GM23338 (cell line): ENCODE measurements at regions not wholly inside any gene's neighbourhood (a gene's known extent, or its start where the extent isn't known, plus 50 kb on each side); places are given as distances from the start of the nearest gene placed in this dataset.

Experiments used
- ATAC-seq: fragments of 200-7000 bp; cut with Tn5 transposase; 3 replicates; pipeline ENCODE4 v1.9.1; 2020
- DNase-seq: peaks from one replicate; pipeline ENCODE4 v3.0.0-alpha.2; 2015; ENCODE audit warnings: low spot score
- H2AFZ ChIP-seq: fragments of 200-600 bp; sonication (generic); 2 replicates; pipeline ENCODE4 v1.8.0; 2016; ENCODE audit warnings: antibody characterized with exemption, mild to moderate bottlenecking, moderate library complexity
- H3F3A ChIP-seq: fragments of 200-600 bp; sonication (generic); replicated peaks from 2 replicates; pipeline ENCODE4 v1.8.0; 2017; ENCODE audit warnings: antibody characterized with exemption, mixed run types, low read depth
- H3K27ac ChIP-seq: fragments of 200-600 bp; sonication (generic); 2 replicates; pipeline ENCODE4 v1.6.1; 2016; ENCODE audit warnings: low read depth
- H3K27me3 ChIP-seq: fragments of 200-600 bp; sonication (generic); 2 replicates; pipeline ENCODE4 v1.8.0; 2016; ENCODE audit warnings: mild to moderate bottlenecking, mixed run types, moderate library complexity; ENCODE audit not compliant: insufficient read depth
- H3K36me3 ChIP-seq: fragments of 200-600 bp; sonication (generic); 2 replicates; pipeline ENCODE4 v1.8.0; 2016; ENCODE audit warnings: mild to moderate bottlenecking; ENCODE audit not compliant: insufficient read depth
- H3K4me1 ChIP-seq: fragments of 200-600 bp; sonication (generic); 2 replicates; pipeline ENCODE4 v1.8.0; 2016; ENCODE audit warnings: mild to moderate bottlenecking, moderate library complexity; ENCODE audit not compliant: insufficient read depth
- H3K4me2 ChIP-seq: fragments of 200-600 bp; sonication (generic); 2 replicates; pipeline ENCODE4 v1.7.1; 2017; ENCODE audit warnings: mixed run types
- H3K4me3 ChIP-seq: fragments of 200-600 bp; sonication (generic); 2 replicates; pipeline ENCODE4 v1.6.1; 2016; ENCODE audit warnings: mixed run types
- H3K79me2 ChIP-seq: fragments of 200-600 bp; sonication (generic); replicated peaks from 2 replicates; pipeline ENCODE4 v1.8.0; 2017; ENCODE audit warnings: mild to moderate bottlenecking; ENCODE audit not compliant: insufficient read depth
- H3K9me2 ChIP-seq: fragments of 200-600 bp; sonication (generic); 2 replicates; pipeline ENCODE4 v1.8.0; 2017; ENCODE audit not compliant: insufficient read depth
- H4K20me1 ChIP-seq: fragments of 200-600 bp; sonication (generic); replicated peaks from 2 replicates; pipeline ENCODE4 v1.8.0; 2017; ENCODE audit warnings: mild to moderate bottlenecking; ENCODE audit not compliant: insufficient read depth
- H3K27ac Mint-ChIP-seq: 2 replicates; pipeline ENCODE4 v1.8.0; 2020; ENCODE audit warnings: inconsistent platforms, mild to moderate bottlenecking, moderate library complexity, mixed read lengths
- H3K27me3 Mint-ChIP-seq: 3 replicates; pipeline ENCODE4 v1.8.0; 2022; ENCODE audit warnings: low read depth, mild to moderate bottlenecking, moderate library complexity, mixed read lengths, inconsistent platforms; ENCODE audit not compliant: insufficient read depth, poor library complexity
- H3K36me3 Mint-ChIP-seq: 3 replicates; pipeline ENCODE4 v1.8.0; 2021; ENCODE audit warnings: low read depth, mild to moderate bottlenecking, inconsistent platforms, moderate library complexity, mixed read lengths
- H3K4me1 Mint-ChIP-seq: 3 replicates; pipeline ENCODE4 v1.8.0; 2020; ENCODE audit warnings: mild to moderate bottlenecking, inconsistent platforms, mixed read lengths
- H3K4me3 Mint-ChIP-seq: 3 replicates; pipeline ENCODE4 v1.8.0; 2021; ENCODE audit warnings: moderate library complexity, mild to moderate bottlenecking, inconsistent platforms, mixed read lengths
- H3K9me3 Mint-ChIP-seq: 3 replicates; pipeline ENCODE4 v1.8.0; 2020; ENCODE audit warnings: moderate library complexity, mild to moderate bottlenecking, inconsistent platforms, mixed read lengths
- CTCF ChIP-seq, 2 experiments: fragments of 200-600 bp in 1 of 2; sonication (generic) in 1 of 2; conservative IDR thresholded peaks; 2 replicates each; pipeline versions ENCODE4 v1.5.1 to v1.6.1; 2016 to 2017; ENCODE audit warnings: antibody characterized with exemption in 2 of 2, low read depth in 2 of 2, mild to moderate bottlenecking in 2 of 2, moderate library complexity in 1 of 2
- ETS1 ChIP-seq: IDR thresholded peaks from 2 replicates; pipeline ENCODE4 v1.6.1; 2016; ENCODE audit warnings: antibody characterized with exemption
- EZH2 ChIP-seq: fragments of 200-600 bp; sonication (generic); IDR thresholded peaks from one replicate; pipeline ENCODE4 v1.8.0; 2017; ENCODE audit warnings: antibody characterized with exemption, mild to moderate bottlenecking, low read depth; ENCODE audit not compliant: unreplicated experiment
- EZH2phosphoT487 ChIP-seq: fragments of 200-600 bp; sonication (generic); IDR thresholded peaks from one replicate; pipeline ENCODE4 v1.8.1; 2018; ENCODE audit warnings: antibody characterized with exemption; ENCODE audit not compliant: unreplicated experiment
- JUNB ChIP-seq: IDR thresholded peaks from one replicate; pipeline ENCODE4 v1.6.1; 2016; ENCODE audit warnings: antibody characterized with exemption; ENCODE audit not compliant: unreplicated experiment
- NANOG ChIP-seq: IDR thresholded peaks from 2 replicates; pipeline ENCODE4 v1.6.1; 2016; ENCODE audit warnings: antibody characterized with exemption, borderline replicate concordance
- POLR2AphosphoS5 ChIP-seq: IDR thresholded peaks from 2 replicates; pipeline ENCODE4 v1.6.1; 2016; ENCODE audit warnings: antibody characterized with exemption, low read depth
- STAT1 ChIP-seq: IDR thresholded peaks from one replicate; pipeline ENCODE4 v1.6.1; 2016; ENCODE audit warnings: antibody characterized with exemption; ENCODE audit not compliant: unreplicated experiment
- ZNF114 ChIP-seq: fragments of 250-450 bp; sonication (Bioruptor Pico); IDR thresholded peaks from 2 replicates; pipeline ENCODE4 v1.5.0; 2020; ENCODE audit warnings: mild to moderate bottlenecking, moderate library complexity
- TF ChIP-seq, protein P1 (sequence below): IDR thresholded peaks from one replicate; pipeline ENCODE4 v1.6.1; 2018; ENCODE audit warnings: antibody characterized with exemption; ENCODE audit not compliant: unreplicated experiment

GRCh38 chr3:187942658-187943241 lies 197.5 kb upstream of the BCL6 start:
- no peak for DNase-seq
- H3K4me1 Mint-ChIP-seq: no peaks in the 10 kb centered on the region; the same call in 2 of the 3 replicates
- H3K27me3 ChIP-seq: no peaks in the 10 kb centered on the region
- no peaks in the 10 kb centered on the region for H3K9me3 Mint-ChIP-seq
- no peaks in the 10 kb centered on the region for H3K79me2 ChIP-seq
- H2AFZ ChIP-seq: peak overlapping the region; percentile 59; the same call in 1 of the 2 replicates
- no peak overlapping the region for H3K4me3 Mint-ChIP-seq
- H3K27ac Mint-ChIP-seq: no peak overlapping the region
- ATAC-seq: no peak
- TF ChIP-seq EZH2 (no peak), NANOG (no peak), ZNF114 (CRISPR knock-in tag) (no peak), JUNB (no peak), POLR2AphosphoS5 (no peak)
- H3K9me2 ChIP-seq: no peaks in the 10 kb centered on the region
- H4K20me1 ChIP-seq: no peaks in the 10 kb centered on the region
- no peak overlapping the region for H3K4me2 ChIP-seq
- H3K4me3 ChIP-seq: no peak overlapping the region
- peaks cover 8% of the 10 kb centered on the region for H3K4me1 ChIP-seq
- H3K27me3 Mint-ChIP-seq: peaks cover 4% of the 10 kb centered on the region
- H3K27ac ChIP-seq: no peak overlapping the region
- no peaks in the 10 kb centered on the region for H3K36me3 ChIP-seq
- H3K36me3 Mint-ChIP-seq: no peaks in the 10 kb centered on the region
- no peaks in the 10 kb centered on the region for H3F3A ChIP-seq

DNA sequence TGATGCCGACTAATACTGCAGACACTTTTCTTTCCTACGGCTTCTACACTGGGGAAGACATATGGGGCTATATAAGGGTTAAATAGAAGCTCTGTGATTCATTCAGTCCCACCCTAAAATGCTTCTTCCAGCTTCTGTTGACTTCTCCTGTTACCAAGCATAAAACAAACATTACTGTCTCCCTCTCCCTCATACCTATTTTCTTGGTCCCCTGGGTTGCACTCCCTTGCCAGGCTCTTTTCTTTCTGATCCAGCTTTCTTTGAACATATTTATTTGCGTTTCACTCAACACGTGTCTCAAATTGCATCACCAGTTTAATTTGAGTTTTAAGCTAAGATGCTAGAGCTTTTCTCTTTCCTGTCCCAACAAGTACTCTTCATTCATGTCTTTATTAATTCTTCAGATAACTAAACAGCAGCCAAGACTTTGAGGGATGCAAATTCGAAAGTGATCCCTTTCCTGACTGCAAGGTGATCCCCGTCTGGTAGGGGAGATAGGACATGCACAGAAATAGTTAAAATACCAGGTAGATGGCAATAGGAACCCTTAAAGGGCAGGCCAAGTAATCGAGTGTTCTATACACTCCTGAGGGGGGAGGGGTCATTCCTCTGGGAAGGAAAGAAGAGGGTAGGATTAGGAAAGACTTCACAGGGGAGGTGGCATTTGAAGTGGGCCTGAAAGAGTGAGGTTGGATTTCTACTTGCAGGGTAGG lies 198.6 kb upstream of the BCL6 start:
- H3K4me2 ChIP-seq: no peak overlapping the region
- H3K9me2 ChIP-seq: no peaks in the 10 kb centered on the region
- no peaks in the 10 kb centered on the region for H3K36me3 ChIP-seq
- no peak overlapping the region for H3K27ac Mint-ChIP-seq
- no peaks in the 10 kb centered on the region for H3K79me2 ChIP-seq
- H4K20me1 ChIP-seq: no peaks in the 10 kb centered on the region
- H2AFZ ChIP-seq: peak overlapping the region; percentile 69; the same call in 1 of the 2 replicates
- H3K36me3 Mint-ChIP-seq: no peaks in the 10 kb centered on the region
- DNase-seq (peak; percentile 24), ATAC-seq (peak; percentile 55)
- no peak overlapping the region for H3K4me3 ChIP-seq
- no peak overlapping the region for H3K27ac ChIP-seq
- peaks cover 4% of the 10 kb centered on the region for H3K27me3 Mint-ChIP-seq
- no peaks in the 10 kb centered on the region for H3K9me3 Mint-ChIP-seq
- H3F3A ChIP-seq: no peaks in the 10 kb centered on the region
- H3K4me1 Mint-ChIP-seq: no peaks in the 10 kb centered on the region; the same call in 2 of the 3 replicates
- H3K27me3 ChIP-seq: no peaks in the 10 kb centered on the region
- H3K4me1 ChIP-seq: peaks cover 8% of the 10 kb centered on the region
- H3K4me3 Mint-ChIP-seq: no peak overlapping the region
- TF ChIP-seq, protein P1, sequence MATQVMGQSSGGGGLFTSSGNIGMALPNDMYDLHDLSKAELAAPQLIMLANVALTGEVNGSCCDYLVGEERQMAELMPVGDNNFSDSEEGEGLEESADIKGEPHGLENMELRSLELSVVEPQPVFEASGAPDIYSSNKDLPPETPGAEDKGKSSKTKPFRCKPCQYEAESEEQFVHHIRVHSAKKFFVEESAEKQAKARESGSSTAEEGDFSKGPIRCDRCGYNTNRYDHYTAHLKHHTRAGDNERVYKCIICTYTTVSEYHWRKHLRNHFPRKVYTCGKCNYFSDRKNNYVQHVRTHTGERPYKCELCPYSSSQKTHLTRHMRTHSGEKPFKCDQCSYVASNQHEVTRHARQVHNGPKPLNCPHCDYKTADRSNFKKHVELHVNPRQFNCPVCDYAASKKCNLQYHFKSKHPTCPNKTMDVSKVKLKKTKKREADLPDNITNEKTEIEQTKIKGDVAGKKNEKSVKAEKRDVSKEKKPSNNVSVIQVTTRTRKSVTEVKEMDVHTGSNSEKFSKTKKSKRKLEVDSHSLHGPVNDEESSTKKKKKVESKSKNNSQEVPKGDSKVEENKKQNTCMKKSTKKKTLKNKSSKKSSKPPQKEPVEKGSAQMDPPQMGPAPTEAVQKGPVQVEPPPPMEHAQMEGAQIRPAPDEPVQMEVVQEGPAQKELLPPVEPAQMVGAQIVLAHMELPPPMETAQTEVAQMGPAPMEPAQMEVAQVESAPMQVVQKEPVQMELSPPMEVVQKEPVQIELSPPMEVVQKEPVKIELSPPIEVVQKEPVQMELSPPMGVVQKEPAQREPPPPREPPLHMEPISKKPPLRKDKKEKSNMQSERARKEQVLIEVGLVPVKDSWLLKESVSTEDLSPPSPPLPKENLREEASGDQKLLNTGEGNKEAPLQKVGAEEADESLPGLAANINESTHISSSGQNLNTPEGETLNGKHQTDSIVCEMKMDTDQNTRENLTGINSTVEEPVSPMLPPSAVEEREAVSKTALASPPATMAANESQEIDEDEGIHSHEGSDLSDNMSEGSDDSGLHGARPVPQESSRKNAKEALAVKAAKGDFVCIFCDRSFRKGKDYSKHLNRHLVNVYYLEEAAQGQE: no peak
- TF ChIP-seq JUNB: no peak
- no peak for TF ChIP-seq EZH2phosphoT487
- TF ChIP-seq NANOG: no peak
- TF ChIP-seq STAT1: no peak
- no peak for TF ChIP-seq ETS1
- TF ChIP-seq POLR2AphosphoS5: no peak
- no peak for TF ChIP-seq CTCF (conservative IDR thresholded peaks at IDR 0.05; ENCODE audit: low read depth in 2 of 2)
